H7 (cell line): ENCODE measurements at regions not wholly inside any gene's neighbourhood (a gene's known extent, or its start where the extent isn't known, plus 50 kb on each side); places are given as distances from the start of the nearest gene placed in this dataset.
"Not testable (repeated sequence)": the region's sequence is repeated elsewhere in the genome, so short reads cannot be mapped to it uniquely, and the experiment has no call there.

Source experiments
- DNase-seq: peaks from one replicate; pipeline ENCODE4 v3.0.0; 2012
- H3K27me3 ChIP-seq: 2 replicates; pipeline ENCODE4 v1.6.0; 2011; ENCODE audit warnings: mild to moderate bottlenecking, low read length; ENCODE audit not compliant: control insufficient read depth, insufficient read depth
- H3K36me3 ChIP-seq: replicated peaks from 2 replicates; pipeline ENCODE4 v1.5.1; 2011; ENCODE audit warnings: low read length; ENCODE audit not compliant: control insufficient read depth, insufficient read depth
- H3K4me3 ChIP-seq: 2 replicates; pipeline ENCODE4 v1.5.1; 2011; ENCODE audit warnings: low read depth, mild to moderate bottlenecking, control low read depth, low read length, moderate library complexity; ENCODE audit not compliant: insufficient read depth

GRCh38 chr11:12585861-12586260 lies 88.4 kb upstream of the TEAD1 start:
- Histone ChIP-seq H3K36me3 (no peaks in the 10 kb centered on the region), H3K27me3 (no peaks in the 10 kb centered on the region), H3K4me3 (no peak overlapping the region)
- DNase-seq, result no peak

GRCh38 chr11:12587333-12587991 lies 86.8 kb upstream of the TEAD1 start:
- DNase-seq, result peak; percentile 21
- no peaks in the 10 kb centered on the region for H3K27me3 ChIP-seq
- H3K36me3 ChIP-seq, result no peaks in the 10 kb centered on the region
- H3K4me3 ChIP-seq, result no peak overlapping the region

DNA sequence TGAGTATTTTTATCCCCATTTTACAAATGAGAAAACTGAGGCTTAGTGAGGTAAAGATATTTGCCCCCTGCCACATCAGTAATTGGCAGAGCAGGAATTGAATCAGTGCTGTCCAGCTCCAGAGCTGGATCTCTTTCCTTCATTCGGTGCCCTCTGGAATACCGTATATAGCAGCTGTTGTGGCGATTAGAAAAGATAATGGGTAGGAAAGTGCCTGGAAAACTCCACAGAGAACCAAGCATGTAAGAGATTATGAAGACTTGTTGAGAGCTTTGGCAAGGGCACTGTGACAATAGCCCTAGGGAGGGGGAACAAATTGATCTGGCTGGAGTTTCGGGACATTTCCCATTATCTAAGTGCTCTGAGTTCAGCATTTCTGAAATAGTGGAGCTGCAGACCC lies 82.5 kb upstream of the TEAD1 start:
- no peak for DNase-seq
- Histone ChIP-seq H3K4me3 (no peak overlapping the region), H3K36me3 (no peaks in the 10 kb centered on the region), H3K27me3 (no peaks in the 10 kb centered on the region)

DNA sequence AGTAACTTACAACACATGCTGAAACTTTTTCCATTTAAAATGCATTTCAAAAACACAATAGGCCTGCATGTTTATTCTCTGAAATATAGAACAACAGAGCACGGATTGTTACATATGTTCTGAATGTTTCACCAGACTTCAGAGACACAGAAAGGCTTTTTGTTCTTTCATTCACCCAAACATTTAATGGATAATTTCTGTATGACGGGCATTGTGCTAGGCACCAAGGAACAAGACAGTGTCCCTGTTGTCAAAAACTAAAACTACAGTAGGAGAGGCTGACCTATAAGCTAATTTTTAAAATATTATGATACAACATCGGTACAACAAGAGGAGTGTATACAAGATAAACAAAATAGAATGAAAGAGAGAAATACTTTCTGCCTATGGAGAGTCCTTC lies 81.9 kb upstream of the TEAD1 start:
- no peaks in the 10 kb centered on the region for H3K36me3 ChIP-seq
- no peak overlapping the region for H3K4me3 ChIP-seq
- no peak for DNase-seq
- H3K27me3 ChIP-seq, result no peaks in the 10 kb centered on the region

DNA sequence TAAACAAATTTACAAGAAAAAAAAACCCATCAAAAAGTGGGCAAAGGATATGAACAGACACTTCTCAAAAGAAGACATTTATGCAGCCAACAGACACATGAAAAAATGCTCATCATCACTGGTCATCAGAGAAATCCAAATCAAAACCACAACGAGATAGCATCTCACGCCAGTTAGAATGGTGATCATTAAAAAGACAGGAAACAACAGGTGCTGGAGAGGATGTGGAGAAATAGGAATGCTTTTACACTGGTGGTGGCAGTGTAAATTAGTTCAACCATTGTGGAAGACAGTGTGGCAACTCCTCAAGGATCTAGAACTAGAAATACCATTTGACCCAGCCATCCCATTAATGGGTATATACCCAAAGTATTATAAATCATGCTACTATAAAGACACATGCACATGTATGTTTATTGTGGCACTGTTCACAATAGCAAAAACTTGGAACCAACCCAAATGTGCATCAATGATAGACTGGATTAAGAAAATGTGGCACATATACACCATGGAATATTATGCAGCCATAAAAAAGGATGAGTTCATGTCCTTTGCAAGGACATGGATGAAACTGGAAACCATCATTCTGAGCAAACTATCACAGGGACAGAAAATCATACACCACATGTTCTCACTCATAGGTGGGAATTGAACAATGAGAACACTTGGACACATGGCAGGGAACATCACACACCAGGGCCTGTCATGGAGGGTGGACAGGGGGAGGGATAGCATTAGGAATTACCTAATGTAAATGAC lies 79.0 kb upstream of the TEAD1 start:
- H3K27me3 ChIP-seq, H3K4me3 ChIP-seq, DNase-seq, H3K36me3 ChIP-seq: not testable (repeated sequence)

DNA sequence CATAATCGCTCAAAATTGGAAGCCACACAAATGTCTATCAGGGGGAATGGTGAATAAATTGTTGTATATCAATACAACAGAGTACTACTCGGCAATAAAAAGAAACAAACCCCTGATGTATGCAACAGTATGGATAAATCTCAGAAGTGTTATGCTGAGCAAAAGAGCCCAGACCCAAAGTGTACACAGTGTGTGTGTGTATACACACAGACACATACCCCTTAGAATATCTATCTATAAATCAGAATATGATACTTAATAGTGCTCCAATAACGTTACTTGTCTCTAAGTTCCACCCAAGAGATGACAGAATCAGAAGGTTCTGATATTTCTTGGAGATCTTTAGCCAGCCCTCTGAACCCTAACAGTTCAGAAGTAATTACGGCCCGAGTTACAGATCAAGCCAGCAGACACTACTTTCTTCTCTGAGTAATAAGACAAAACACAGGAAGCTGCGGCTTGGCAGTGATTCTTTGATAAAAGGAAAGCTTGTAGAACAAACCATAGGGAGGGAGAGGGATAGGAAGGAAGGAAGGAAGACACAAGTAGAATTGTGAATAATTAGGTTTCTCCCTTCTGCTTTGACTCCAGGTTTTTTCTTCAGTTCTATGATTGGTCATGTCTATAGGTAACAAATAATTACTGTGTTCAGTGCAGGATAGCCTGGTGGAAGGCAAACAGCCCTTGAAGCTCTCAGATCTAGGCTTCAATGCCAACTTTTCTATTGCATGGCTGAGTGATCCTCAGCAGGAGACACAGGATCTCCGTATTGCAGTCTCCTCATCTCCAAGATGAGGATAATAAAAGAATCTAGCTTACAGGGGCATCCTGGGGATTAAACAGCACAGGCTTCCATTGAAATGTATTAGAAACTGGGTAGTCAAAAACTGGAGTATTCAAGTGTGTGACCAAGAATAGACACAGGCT lies 75.6 kb upstream of the TEAD1 start:
- no peaks in the 10 kb centered on the region for H3K27me3 ChIP-seq
- no peak overlapping the region for H3K4me3 ChIP-seq
- DNase-seq, result no peak
- H3K36me3 ChIP-seq, result no peaks in the 10 kb centered on the region

DNA sequence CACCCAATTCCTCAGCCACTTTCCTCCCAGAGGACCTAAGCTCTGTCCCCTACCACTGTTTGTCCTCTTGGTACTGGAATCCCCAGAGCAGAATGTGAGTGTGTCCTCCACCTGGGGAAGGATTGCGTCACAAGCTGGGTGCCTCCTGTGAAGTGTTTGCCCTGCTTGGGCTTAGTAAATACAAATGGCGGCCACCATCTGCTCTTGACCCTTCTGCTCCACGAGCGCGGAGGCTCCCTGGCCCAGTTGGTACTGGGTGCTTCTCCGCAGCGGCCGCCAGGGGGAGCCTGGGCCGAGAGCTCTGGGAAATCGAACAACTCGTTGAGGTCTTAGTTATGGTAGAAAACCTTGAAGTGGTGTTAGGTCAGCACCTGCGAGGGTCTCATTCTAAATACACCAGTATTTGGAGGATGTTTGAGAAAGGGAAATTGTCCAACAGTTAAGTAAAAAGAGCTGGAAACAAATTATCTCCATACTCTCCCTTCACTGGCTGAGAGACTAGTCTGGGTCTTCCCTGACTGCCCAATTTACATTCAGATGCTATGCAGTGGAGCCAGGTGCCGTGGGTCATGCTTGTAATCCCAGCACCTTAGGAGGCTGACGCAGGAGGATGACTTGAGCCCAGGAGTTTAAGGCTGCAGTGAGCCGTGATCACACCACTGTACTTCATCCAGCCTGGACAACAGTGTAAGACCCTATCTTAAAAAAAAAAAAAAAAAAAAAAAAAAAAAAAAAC lies 74.6 kb upstream of the TEAD1 start:
- no peak overlapping the region for H3K4me3 ChIP-seq
- no peaks in the 10 kb centered on the region for H3K27me3 ChIP-seq
- no peaks in the 10 kb centered on the region for H3K36me3 ChIP-seq
- peak; percentile 70 for DNase-seq

DNA sequence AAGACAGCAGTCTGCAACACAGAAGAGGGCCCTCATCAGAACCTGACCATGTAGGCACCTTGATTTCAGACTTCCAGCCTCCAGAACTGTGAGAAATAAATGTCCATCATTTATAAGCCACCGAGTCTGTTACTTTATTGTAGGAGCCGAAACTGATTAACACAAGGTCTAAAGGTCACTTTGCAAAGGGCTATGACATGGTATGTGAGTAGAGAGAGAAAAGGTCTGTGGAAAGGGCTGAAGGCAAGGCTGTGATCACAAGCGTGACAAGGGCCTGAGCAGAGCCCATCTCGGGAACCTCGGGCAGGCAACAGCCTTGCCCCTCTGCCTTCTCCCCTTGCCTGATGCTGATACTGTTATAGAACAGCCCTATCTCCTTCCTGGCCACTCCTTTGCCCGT lies 73.4 kb upstream of the TEAD1 start:
- DNase-seq, result no peak
- no peaks in the 10 kb centered on the region for H3K36me3 ChIP-seq
- H3K4me3 ChIP-seq, result no peak overlapping the region
- no peaks in the 10 kb centered on the region for H3K27me3 ChIP-seq

DNA sequence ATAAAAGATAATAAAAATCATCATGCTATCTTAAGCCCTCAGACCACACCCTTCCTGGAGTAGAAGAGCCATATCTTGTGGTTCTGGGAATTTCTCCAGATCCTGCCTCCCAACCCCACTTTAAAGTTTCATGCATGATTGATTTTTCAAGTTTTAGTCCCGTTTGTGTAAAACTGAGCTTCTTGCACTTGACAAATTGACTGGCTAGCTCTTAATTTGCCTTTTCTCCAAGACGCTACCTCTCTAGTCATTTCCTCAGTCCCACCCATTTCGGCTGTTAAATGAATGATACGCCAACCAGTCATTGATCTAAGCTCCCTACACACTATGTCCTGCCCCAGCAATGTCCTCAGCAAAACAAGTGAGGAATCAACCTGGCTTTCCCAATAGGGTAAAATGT lies 71.8 kb upstream of the TEAD1 start:
- no peak overlapping the region for H3K4me3 ChIP-seq
- no peaks in the 10 kb centered on the region for H3K36me3 ChIP-seq
- no peaks in the 10 kb centered on the region for H3K27me3 ChIP-seq
- no peak for DNase-seq

- no peak for DNase-seq
- H3K27me3 ChIP-seq, result no peaks in the 10 kb centered on the region
- H3K36me3 ChIP-seq, result no peaks in the 10 kb centered on the region
- no peak overlapping the region for H3K4me3 ChIP-seq
Observed at GRCh38 chr11:12603143-12604088, 70.8 kb upstream of the TEAD1 start.

- H3K4me3 ChIP-seq, result no peak overlapping the region
- H3K27me3 ChIP-seq, result no peaks in the 10 kb centered on the region
- DNase-seq, result no peak
- H3K36me3 ChIP-seq, result no peaks in the 10 kb centered on the region
Observed at GRCh38 chr11:12604557-12605153, 69.6 kb upstream of the TEAD1 start.

DNA sequence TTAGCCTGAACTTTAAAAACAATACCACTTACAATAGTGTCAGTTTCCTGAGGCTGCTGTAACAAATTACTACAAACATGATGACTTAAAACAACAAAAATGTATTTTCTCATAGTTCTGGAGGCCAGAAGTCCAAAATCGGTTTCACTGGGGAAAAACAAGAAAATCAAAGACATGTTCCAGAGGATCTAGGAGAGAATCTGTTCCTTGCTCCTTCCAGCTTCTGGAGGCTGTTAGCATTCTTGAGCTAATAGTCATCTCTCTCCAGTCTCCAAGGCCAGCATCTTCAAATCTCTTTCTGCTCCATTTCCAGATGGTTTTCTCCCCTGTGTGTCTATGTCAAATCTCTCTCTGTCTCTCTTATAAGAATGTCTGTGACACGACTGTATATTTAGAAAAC lies 67.6 kb upstream of the TEAD1 start:
- no peaks in the 10 kb centered on the region for H3K36me3 ChIP-seq
- no peaks in the 10 kb centered on the region for H3K27me3 ChIP-seq
- no peak overlapping the region for H3K4me3 ChIP-seq
- no peak for DNase-seq

GRCh38 chr11:12608678-12609077 lies 65.5 kb upstream of the TEAD1 start:
- H3K27me3 ChIP-seq, H3K4me3 ChIP-seq, H3K36me3 ChIP-seq, DNase-seq: not testable (repeated sequence)
